ENCODE measurements at regions not wholly inside any gene's neighbourhood (a gene's known extent, or its start where the extent isn't known, plus 50 kb on each side); places are given as distances from the start of the nearest gene placed in this dataset.

DNA sequence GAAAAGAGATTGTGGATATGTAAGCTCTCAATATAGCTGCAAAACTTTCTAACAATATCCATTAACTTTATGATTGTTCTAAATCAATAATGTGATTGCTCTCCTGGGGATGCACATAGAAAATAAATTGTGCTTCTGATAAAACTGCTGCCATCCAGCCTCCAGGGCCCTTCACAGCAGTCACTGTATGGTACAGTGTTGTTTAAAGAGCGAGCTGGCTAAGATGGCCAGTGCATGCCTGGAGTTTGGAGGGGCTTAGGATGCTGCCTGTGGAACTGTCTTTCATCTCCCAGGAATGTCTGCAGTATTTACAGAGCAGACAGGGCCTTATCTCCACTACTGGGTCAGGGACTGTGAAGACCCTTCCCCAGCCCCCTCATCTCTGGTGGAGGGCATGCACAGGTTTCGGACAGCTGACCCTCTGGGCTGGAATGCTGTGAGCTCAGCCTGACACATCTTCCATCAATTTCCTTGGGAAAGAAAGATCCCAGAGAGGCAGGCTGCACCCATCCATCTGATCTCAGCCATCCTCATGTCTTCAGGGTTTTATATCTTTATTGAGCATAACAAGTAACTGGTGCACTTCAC, 137.0 kb downstream of the PLPP3 start:
- no peak for DNase-seq

DNA sequence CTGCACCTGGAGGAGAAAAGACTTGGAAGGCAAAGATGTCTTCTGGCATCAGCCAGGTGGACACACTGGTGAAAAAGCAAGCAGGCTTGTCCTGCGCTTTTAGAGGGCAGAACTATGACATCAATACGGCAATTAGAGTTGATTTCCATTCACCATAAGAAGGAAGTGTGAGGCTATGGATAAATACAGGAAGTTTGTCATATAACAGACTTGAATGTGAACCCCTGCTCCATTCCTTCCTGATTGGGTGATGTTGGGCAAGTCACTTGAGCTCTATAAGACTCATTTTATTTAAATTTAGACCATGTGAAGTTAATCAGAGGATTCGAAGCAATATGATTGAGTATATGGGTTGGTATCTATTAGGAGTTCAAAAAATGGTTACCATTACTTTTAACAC, 137.8 kb downstream of the PLPP3 start:
- no peak for DNase-seq

DNA sequence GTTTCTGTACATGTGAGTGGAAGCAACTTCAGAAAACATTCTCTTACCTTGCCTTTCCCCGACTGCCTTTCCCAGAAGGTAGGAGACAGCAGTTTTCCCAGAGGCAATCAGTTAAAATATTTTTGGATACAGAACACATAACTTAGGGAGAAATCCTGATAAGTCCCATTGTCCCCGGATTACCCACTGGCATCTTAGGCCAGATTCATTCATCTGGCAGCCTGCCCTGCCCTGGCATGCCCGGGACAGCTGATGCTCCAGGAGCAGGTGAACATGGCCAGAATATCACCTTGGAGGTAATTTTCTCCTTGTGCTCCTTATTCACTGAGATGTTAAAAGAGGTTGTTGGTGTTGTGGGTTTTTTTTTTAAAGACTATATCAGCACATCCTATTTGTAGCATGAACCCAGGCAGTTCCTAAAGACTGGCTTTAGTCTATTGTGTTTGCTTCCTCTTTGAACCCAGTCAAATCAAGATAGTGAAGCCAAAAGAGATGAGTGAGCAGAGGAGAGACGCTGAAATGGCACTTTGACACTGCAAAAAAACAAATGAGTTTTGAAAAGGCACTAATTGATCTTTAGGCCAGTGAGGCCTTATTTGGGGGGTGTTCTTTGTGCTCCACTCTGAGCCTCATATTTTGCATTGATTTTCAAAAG, 139.6 kb downstream of the PLPP3 start:
- DNase-seq, result no peak

DNA sequence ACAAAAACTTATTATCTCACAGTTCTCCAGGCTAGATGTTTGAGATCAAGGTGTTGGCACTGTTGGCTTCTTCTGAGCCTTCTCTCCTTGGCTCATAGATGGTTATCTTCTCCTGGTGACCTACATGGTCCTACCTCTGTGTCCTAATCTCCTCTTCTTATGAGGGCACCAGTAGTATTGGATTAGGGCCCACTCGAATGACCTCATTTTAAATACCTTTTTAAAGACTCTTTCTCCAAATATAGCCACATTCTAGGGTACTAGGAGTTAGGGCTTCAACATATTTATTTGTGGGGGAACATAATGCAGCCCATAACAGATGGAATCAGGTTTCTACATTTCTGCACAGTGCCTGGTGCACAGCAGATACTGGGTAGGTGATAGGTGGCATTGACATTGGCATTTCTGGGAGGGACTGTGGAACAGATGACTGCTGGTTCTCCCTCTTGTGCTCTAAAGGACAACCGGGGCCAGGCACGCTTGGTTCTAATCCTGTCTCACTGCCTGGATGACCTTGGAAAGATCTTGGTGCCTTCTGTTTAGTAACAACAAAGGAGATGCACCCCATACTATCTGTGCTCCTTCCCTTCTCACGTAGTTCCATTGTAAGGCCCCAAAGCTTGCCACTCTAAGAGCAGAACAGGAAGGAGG, 140.3 kb downstream of the PLPP3 start:
- no peak for DNase-seq

DNA sequence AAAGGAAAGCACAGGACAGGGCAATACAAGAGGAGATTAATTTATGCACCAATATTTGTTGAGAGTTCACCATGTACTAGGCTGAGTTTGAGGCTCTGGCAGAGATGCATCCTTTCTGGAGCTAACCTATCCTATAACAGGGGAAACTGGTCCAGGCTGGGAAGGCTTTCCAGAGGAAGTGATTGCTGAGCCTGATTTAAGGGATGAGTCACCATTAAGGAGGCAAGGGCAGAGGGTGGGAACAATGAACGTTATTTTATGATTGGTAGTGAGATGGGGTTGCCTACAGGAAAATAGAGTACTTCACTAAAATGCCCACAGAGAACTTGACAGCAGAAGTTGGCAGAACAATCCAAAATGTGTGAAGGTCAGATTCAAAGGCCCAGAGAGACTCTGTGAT, 141.4 kb downstream of the PLPP3 start:
- DNase-seq, result peak; percentile 50

DNA sequence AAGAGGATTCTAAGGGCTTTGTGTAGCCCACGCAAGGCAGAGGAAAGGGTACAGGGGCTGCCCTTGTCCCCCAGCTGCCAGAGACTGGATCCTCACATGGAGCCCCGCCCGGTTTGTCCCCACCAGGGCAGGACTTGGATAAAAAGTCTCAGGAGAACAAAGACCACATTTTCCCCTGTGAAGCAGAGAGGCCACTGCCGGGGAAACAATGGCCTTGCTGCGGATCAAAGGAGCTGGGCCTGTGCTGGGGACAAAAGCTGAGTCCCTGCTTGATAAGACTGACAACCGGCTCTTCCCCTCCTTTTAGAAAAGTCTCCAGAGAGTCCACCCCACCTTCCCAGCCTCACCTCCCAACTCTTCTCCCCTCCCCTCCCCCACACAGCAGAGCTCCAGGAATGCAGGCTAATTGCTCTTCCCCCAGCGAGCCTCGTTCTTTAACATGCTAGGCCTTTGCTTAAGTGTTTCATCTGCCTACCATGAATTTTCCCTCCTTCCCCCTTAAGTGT, 142.4 kb downstream of the PLPP3 start:
- DNase-seq, result no peak

DNA sequence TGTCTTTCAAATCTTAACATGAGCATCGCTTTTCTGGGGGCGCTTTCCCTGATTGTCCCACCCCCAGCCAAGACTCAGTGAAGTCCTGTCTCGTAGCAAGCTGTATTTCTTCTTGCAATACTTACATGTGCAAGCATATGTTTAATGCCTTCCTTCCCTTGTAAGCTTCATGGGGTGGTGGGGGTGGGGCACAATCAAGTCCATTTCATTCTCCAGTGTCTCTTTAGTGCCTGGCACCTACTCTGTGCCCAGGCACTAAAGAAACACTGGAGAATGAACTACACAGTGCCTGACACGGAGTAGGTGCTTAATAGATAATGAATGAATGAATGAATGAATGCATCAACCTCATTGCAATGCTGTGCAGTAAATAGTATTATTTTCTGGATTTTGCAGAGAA, 143.1 kb downstream of the PLPP3 start:
- no peak for DNase-seq

DNA sequence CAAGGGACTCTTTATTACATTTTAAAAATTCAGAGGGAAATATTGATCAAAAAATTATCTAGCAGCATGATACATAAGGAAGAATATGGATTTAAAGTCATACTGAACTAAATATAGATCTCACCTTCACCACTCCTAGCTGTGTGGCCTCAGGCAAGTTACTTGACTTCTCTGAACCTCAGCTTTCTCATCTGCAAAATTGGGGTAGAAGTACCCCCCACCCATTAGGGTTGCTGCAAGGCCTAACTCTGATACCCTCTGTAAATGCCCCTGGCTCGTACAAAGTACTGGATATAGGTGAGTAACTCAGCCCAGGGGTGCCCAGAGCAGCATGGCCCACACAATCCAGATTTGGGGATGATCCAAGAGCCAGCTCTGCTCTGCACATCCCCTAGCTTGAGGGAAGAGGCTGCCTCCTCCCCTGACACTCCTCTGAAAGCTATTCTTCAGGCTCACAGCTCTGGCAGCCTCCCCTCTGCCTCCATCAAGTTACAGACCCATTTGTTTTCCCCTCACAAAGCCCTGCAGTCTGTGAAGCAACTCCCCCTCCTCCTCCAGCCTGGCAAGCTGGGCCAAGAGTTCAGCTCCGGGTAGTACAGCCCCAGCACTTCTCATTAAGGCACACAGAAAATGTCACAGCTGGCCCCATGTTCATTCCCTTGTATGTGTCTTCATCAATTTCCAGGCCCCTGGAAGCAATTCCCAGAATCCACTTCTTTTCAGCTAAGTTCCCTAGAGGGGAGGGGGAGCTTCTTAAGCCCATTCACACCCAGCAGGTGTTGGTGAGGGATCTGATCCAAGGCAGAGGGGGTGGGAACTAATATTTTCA, 143.7 kb downstream of the PLPP3 start:
- no peak for DNase-seq

DNA sequence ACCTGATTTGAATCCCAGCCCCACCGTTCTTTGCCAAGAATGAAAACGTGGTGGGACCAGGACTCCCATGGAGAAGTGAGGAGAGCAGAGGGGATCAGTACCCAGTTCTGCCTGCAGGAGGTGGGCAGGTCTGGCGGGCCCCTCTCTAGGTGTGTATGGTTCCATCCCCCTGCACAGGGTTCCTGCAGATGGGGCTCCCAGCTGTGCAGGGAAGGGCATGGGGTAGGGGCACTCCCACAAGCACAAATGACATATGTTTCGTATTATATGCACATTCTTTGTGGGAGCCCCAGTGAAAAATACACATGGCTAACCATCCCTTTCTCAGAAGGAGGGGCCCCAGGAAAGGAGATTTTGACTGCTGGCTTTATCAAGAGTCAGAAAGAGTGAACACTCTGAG, 144.6 kb downstream of the PLPP3 start:
- DNase-seq, result no peak

DNA sequence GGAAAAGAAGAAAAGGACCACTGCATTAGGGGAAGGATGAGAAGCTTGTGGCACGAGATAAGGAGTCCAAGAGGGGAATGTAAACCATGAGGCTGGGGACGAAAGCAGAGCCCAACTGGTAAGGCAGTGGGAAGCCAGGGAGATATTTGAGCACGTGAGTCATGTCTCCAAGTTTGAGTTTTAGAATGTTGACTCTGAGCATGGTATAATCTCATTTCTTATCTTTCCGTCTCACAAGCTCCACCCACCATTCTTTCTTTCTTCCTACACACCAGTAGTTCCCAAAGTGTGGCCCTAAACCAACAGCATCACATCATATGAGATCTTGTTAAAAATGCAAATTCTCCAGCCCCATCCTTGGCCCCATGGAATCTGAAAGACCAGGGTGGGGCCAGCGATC, 145.3 kb downstream of the PLPP3 start:
- peak; percentile 17 for DNase-seq

DNA sequence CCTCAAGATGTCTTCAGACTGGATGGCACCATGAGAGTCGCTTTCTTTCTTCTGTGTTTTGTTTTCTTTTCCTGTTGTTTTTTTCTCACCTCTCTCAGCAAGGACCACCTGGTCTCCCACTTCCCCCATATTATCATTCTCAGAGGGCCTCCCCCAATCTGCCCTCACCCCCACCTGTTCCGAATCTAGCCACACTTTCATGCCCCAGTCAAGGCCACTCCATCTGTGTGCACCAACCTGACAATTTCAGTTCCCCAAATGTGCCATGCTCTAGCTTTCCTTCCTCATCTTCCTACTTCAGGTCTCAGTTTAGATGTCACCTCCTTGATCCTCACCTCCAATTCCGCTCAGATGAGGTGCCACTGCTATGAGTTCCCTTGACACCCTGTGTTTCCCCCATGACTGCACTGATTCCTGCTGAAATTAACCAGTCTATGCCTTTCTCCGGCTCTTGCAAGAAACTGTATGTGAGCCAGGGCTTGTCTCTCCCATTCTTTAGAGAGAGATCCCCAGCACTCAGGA, 146.2 kb downstream of the PLPP3 start:
- DNase-seq, result no peak

DNA sequence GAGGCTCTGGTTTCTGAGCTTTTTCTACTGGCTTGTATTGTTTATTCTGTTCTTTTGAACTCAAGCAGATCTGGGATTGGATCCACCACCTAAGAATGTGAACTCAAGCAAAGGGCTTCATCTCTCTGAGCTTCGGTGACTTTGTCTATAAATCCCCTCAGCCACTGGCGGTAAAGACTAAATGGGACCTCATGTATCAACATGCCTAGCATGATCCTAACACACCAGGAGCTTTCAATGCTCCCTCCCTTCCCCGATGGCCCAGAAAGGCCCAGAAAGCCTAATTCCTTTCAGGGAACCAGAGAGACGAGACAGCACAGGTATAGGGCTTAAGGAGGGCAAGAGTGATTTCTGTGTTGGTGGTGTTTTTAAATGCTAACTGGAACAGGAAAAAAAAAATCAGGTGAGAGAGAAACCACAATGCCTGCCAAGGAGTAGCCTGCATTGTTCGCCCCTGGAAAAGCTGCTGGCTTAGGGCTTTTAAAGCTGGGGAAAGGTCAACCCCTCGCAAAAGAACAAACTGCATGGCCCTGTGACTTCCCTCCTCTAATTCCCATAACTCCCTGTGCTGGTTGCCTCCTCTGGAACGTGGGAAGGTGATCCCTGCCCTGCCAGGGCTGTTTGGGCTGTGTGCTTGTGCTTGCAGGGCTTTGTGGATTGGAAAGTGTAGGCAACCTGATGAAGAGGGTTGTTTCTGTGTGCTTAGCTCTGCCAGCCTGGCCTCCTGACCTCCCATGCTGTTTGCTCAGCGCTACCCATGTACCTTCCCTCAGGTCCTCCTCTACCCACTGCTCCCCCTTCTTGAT, 147.0 kb downstream of the PLPP3 start:
- no peak for DNase-seq

DNA sequence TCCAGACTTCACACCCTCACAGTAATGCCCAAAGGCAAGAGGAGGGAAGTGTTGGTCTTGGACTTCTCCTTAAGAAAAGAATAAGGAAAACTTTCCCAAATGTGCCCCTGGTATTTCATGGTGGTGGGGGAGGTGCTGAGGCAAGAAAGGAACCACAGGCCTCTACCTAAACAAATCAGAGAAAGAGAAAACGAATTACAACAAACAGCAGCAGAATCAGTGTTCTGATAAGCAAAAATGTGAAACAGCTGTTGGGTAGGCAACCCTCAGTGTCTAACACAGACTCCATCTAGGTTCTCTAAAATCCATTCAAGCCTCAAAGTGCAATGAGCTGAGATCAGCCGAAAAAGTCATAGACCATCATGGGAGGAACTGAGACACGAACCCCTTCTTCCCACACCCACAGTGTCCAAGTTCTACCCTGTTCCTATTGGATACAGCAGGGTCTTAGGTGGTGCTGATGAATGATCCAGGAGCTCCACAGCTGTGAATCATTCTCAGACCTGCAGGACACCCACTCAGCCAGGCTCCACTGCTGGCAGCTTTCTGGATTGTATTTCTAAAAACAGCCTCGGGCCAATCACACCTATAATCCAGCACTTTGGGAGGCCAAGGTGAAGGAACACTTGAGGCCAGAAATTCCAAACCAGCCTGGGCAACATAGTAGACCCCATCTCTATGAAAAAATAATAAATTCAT, 149.1 kb downstream of the PLPP3 start:
- DNase-seq, result no peak

DNA sequence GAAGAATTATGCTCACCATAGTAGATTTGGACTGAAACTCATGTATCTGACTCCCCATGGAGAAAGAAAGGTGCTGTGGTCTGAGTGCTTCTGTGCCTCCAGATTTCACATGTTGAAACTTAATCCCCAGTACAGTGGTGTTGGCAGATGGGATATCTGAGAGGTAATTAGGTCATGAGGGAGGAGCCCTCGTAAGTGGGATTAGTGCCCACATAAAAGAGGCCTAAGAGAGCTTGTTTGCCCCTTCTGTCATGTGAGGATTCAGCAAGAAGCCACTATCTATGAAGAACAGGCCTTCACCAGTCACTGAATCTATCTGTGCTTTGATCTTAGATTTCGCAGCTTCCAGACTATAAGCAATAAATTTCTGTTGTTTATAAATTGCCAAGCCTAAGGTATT, 150.1 kb downstream of the PLPP3 start:
- DNase-seq, result no peak

DNA sequence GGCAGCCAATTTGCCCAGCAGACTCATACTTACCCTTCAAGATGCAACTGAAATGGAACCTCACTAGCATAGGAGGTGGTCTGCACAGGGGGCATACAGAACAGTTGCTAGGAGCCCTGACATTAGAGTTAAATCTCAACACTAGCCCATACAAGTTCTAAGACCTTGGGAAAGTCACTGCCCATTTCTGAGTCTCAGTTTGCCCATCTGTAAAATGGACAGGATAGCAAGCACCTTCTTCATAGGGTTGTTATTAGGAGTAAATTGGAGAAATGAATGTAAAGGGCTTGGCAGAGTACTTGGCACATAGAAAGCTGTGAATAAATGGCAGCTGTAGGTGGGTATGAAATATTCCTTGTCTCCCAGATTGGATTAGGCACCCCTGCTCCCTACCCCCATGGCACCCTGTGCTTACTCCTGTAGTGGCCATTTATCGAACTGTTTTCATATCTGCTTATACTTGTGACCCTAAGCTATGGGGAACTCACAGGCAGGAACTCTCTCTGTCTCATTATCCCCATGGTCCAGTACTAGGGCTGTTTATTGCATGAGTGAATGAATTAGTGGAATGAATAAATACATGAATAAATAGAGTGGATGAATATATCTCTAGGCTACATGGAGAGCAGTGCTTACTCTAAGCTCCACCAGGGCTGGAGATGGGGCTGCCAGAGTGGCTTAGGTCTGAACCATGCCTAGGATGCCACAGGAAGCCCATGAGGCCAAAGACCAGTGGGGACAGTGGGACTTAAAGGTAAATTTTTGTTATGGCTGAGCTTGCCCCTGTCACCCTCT, 152.6 kb downstream of the PLPP3 start:
- no peak for DNase-seq

DNA sequence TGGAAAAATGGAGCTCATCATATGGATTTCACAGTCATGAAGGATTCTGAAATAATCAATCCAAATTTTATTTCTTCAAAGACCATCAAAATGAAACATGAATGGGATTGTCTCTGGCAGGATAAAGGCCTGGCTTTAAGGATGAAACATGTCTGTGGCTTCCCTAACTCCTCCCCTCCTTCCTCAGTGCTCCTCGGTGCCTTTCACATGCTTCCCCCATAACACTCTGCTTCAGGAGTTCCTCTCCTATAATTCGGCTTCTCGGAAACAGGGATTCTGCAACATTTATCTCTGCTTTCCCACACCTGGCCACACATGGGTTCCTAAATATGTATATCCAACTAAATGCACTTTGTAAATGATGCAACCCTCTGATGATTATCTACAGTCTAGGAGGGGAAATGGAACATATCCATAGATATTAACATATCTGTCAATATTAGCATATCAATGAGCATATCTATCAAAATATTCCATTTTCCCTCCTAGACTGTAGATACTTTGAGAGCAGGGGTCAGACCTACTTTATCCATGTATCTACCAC, 153.8 kb downstream of the PLPP3 start:
- DNase-seq, result no peak

DNA sequence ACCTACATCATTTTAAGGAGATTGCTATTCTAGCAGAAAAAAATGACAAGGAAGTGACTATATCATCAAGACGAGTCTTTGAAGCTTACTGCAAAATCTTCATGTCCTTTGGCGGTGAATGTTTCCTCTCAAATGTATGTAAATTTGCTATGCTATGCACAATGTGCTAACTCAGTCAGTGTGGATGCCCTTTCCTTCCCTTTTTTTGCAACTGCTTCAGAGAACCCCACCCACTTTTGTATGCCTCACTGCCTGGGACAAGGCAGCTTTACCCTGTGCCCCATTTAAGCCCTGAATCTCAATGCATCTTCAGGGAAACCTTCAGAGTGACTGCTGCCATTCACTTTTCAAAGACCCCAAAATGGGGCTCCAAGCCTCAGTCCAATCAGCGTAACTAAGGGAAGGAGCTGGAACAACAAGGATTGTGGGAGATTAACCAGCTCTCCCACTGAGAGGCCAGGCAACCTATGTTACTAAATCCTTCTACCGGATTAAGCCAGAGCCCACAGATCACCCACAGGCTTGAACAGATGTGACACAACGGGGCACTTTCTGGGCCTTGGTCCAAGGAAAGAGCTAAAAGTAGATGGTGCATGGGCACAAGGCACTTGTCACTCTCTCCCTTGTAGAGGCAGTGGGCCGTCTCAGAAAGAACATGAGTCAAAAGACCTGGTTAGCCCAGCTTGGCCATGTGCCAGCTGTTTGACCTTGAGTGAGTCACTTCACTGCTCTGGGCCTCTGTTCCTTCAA, 154.4 kb downstream of the PLPP3 start:
- DNase-seq, result peak; percentile 52

DNA sequence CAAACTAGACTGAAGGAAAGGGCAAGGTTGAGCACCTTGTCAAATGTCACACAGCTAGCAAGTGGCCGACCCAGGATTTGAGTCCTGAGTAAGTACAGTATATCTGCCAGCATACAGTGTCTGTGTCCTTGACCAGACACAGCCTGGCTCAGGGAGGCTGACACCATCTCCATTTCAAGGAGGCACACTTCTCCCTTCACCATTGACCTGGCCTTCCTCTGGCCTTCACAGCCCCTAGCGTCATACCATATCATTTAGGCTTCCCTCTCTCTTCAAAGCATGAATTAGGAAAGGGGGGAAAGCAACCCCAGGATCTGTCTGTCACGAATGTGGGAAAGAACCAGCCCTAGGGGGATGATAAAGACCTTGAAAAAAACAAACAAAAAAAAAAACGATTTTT, 155.6 kb downstream of the PLPP3 start:
- no peak for DNase-seq

DNA sequence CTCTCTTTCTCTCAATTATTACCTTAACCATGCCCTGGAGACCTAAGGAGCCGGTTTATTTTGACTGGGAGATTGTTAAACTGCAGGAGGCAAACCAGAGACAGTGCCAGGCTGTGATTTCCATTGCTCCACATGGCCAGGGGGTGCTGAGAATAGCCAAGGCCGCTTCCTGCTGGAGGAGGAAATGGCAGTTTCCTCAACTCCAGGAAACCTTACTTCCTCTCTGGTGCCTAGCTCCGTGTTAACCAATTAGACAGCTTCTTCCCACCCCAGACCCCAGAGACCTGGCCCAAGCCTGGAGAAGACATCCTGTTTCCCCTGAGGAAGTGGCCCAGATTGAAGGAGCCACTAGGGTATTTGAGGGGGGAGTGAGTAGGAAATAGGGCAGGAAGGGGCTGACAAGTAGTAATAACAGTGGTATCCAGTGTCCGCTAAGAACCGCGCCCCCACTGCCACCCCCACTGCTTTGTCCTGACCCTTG, 161.2 kb downstream of the PLPP3 start:
- no peak for DNase-seq

DNA sequence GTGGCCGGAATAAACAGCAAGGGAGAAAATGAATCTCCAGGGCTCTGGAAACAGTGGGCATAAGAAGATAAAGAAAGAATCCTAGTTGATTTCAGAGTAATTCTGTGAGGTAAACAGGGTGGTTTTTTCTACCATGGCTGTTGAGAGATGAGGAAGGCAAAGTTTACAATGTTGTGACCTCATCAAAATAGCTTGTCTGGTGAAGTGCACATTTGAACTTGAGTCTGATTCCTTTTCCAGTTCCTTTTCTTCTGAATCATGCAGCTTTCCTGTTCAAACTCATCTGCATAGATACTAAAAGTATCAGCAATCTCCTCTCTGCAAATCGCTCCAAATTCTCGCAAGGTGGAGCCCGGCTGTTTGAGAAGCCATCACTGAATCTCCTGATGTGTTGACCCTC, 161.7 kb downstream of the PLPP3 start:
- no peak for DNase-seq
